ENCODE measurements at regions not wholly inside any gene's neighbourhood (a gene's known extent, or its start where the extent isn't known, plus 50 kb on each side); places are given as distances from the start of the nearest gene placed in this dataset.

DNA sequence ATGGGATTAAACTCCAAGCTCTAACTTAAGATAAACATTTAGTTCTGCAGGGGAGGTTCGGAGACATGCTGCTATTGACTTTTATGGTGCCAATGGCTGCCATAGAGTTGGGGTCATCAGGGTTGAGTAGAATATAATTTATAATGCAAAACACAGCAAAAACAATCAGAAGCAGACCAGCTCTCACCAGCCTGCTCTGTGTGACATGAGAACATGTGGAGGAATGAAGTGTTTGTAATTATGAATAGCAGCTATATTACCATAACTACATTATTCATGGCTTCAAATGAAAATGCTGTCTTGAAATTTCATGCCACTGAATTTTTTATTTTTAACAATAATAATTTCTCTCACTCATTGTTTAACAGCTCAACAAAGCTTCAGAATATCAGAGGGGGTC is 645.6 kb upstream of the CDH8 start:
- no peak for DNase-seq (ENCODE audit: low read depth in 1 of 2, low spot score in 1 of 2)
- Histone ChIP-seq H3K27ac (no peak overlapping the region), H3K4me1 (ENCODE audit: low read depth) (no peaks in the 10 kb centered on the region), H3K36me3 (no peaks in the 10 kb centered on the region), H3K27me3 (no peaks in the 10 kb centered on the region), H3K4me3 (no peak overlapping the region), H3K9me3 (ENCODE audit: low read depth) (no peaks in the 10 kb centered on the region)
- TF ChIP-seq, protein P1, sequence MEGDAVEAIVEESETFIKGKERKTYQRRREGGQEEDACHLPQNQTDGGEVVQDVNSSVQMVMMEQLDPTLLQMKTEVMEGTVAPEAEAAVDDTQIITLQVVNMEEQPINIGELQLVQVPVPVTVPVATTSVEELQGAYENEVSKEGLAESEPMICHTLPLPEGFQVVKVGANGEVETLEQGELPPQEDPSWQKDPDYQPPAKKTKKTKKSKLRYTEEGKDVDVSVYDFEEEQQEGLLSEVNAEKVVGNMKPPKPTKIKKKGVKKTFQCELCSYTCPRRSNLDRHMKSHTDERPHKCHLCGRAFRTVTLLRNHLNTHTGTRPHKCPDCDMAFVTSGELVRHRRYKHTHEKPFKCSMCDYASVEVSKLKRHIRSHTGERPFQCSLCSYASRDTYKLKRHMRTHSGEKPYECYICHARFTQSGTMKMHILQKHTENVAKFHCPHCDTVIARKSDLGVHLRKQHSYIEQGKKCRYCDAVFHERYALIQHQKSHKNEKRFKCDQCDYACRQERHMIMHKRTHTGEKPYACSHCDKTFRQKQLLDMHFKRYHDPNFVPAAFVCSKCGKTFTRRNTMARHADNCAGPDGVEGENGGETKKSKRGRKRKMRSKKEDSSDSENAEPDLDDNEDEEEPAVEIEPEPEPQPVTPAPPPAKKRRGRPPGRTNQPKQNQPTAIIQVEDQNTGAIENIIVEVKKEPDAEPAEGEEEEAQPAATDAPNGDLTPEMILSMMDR (IDR thresholded peaks at IDR 0.05; ENCODE audit: low read depth, low read length): no peak

DNA sequence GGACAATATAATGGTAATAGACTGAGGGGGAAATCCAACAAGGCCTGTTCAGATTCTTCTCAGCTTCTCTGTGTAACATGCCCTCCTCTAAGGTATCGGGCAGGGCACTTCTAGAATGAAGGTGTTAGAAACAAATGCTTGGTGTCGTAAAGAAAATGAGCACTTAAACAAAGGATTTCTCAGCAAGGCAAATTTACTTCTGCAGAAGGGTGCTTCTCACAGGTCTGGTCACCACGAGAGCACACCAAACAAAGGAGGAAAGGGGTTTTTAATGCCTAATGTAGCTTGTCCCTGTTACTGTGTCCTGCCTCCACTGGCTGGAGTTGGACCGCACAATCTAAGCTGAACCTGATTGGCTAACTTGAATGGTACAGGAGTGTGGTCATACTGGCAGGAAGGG is 642.6 kb upstream of the CDH8 start:
- H3K9me3 ChIP-seq (ENCODE audit: low read depth): no peaks in the 10 kb centered on the region
- H3K4me3 ChIP-seq: no peak overlapping the region
- no peaks in the 10 kb centered on the region for H3K36me3 ChIP-seq

DNA sequence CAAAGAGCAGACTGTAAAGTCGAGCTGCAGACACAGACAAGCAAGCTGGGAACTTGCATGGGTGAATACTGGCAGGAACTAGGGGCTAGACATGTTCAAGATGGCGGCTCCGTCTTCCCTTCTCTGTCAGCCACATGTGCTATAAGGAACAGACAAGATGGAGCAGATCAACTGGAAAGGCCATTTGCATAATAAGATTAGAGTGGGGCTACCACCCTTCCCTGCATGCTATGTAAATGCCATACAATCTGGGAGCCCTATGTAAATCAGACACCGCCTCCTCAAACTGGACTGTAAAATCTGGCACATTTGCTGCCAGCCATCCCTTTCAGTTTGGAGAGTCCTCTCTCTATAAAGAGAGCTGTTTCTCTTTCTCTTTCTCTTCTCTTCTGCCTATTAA is 640.1 kb upstream of the CDH8 start:
- Histone ChIP-seq H3K4me1 (ENCODE audit: low read depth) (no peaks in the 10 kb centered on the region), H3K4me3 (no peak overlapping the region), H3K27me3 (no peaks in the 10 kb centered on the region), H3K36me3 (no peaks in the 10 kb centered on the region), H3K9me3 (ENCODE audit: low read depth) (no peaks in the 10 kb centered on the region), H3K27ac (no peak overlapping the region)
- TF ChIP-seq, protein P1 (IDR thresholded peaks at IDR 0.05; ENCODE audit: low read depth, low read length): no peak
- DNase-seq (ENCODE audit: low read depth in 1 of 2, low spot score in 1 of 2): no peak

More for the DNA sequence above, 642.6 kb upstream of the CDH8 start:
- Histone ChIP-seq H3K4me1 (ENCODE audit: low read depth) (no peaks in the 10 kb centered on the region), H3K27me3 (no peaks in the 10 kb centered on the region), H3K27ac (no peak overlapping the region)
- DNase-seq (ENCODE audit: low read depth in 1 of 2, low spot score in 1 of 2): no peak
- TF ChIP-seq, protein P1 (IDR thresholded peaks at IDR 0.05; ENCODE audit: low read depth, low read length): no peak

DNA sequence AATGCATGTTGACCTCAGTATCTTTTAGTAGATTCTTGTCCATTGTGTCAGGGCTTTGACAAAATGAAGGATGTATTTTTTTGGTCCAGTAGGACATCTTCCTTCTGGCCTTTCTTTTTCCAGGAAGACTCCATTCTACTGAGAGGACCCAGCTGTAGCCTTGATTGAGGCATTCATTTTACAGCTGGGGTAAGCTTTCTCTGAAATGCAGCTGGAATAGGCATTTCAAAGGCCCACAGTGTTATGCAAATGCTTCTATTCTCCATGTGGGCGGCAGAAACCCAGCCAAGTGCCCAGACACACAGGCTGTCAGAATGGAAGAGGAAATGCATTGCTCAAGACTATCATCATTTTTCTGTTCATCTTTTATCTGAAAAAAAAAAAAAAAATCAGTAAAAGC is 629.0 kb upstream of the CDH8 start:
- no peak overlapping the region for H3K4me3 ChIP-seq
- no peak for DNase-seq (ENCODE audit: low read depth in 1 of 2, low spot score in 1 of 2)

DNA sequence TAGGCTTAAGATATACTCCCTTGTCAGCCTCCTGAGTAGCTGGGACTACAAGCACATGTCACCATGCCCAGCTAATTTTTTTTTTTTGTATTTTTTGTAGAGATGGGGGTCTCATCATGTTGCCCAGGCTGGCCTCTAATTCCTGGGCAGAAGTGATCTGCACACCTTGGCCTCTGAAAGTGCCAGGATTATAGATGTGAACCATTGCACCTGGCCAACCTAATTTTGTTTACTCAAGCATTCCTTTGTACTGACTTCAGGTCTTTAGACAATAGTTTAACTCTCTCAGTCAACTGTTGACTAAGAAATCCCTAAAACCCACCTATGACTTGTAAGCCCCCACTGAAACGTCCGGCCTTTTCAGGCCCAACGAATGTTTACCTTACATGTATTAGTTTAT is 628.3 kb upstream of the CDH8 start:
- TF ChIP-seq, protein P1 (IDR thresholded peaks at IDR 0.05; ENCODE audit: low read depth, low read length): no peak
- Histone ChIP-seq H3K4me1 (ENCODE audit: low read depth) (no peaks in the 10 kb centered on the region), H3K9me3 (ENCODE audit: low read depth) (no peaks in the 10 kb centered on the region), H3K4me3 (no peak overlapping the region), H3K27ac (no peak overlapping the region), H3K27me3 (no peaks in the 10 kb centered on the region), H3K36me3 (no peaks in the 10 kb centered on the region)
- DNase-seq (ENCODE audit: low read depth in 1 of 2, low spot score in 1 of 2): no peak

More for the DNA sequence above, 629.0 kb upstream of the CDH8 start:
- Histone ChIP-seq H3K9me3 (ENCODE audit: low read depth) (no peaks in the 10 kb centered on the region), H3K4me1 (ENCODE audit: low read depth) (no peaks in the 10 kb centered on the region), H3K27me3 (no peaks in the 10 kb centered on the region), H3K36me3 (no peaks in the 10 kb centered on the region), H3K27ac (no peak overlapping the region)
- TF ChIP-seq, protein P1 (IDR thresholded peaks at IDR 0.05; ENCODE audit: low read depth, low read length): no peak

DNA sequence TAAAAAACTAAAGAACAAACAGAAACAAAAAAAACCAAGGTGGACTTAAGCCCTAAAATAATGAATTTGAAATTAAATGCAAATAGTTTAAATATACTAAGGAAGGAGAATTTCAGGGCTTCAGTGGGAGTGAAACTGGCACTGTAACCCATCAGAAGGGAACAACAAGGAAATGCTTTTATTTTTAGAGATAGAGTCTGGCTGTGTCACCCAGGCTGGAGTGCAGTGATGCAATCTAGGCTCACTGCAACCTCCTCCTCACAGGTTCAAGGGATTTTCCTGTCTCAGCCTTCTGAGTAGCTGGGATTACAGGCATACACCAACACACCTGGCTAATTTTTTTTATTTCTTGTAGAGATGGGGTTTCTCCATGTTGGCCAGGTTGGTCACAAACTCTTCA is 625.2 kb upstream of the CDH8 start:
- no peak for DNase-seq (ENCODE audit: low read depth in 1 of 2, low spot score in 1 of 2)
- Histone ChIP-seq H3K9me3 (ENCODE audit: low read depth) (no peaks in the 10 kb centered on the region), H3K4me3 (no peak overlapping the region), H3K36me3 (no peaks in the 10 kb centered on the region), H3K27ac (no peak overlapping the region), H3K27me3 (no peaks in the 10 kb centered on the region), H3K4me1 (ENCODE audit: low read depth) (no peaks in the 10 kb centered on the region)
- TF ChIP-seq, protein P1 (IDR thresholded peaks at IDR 0.05; ENCODE audit: low read depth, low read length): no peak

Measured in cardiac muscle cell (in vitro differentiated cells and primary cell).